ENCODE measurements at regions not wholly inside any gene's neighbourhood (a gene's known extent, or its start where the extent isn't known, plus 50 kb on each side); places are given as distances from the start of the nearest gene placed in this dataset.

DNA sequence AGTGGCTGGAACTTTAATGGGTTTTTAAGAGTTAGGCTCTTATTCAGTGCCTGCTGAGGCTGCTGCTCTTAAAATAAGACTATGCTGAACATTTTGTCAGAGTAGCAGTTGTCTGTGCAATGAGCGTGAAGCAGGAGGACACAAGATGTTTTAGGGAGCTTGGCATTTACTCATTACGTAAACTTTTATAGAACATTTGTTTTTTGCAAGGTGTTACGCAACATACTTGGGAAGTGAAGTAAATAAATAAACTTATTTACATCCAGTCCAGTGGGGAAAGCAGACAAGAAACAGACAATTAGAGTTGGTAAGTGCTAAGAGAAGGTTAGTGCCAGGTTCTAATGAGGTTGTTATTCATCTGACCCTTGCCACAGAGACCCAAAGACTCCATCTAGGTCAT lies 226.0 kb downstream of the HINT1 start:
- Histone ChIP-seq H3K4me1 (replicated peaks in 1 of 2; ENCODE audit: control insufficient read depth in 2 of 2, insufficient read depth in 2 of 2, low read length in 2 of 2) (no peaks in the 10 kb centered on the region), H3K36me3 (ENCODE audit: control insufficient read depth, insufficient read depth, low read length) (no peaks in the 10 kb centered on the region), H3K4me2 (ENCODE audit: insufficient read depth, low read length) (no peak overlapping the region), H3K79me2 (ENCODE audit: control insufficient read depth, insufficient read depth, low read length) (no peaks in the 10 kb centered on the region), H3K9me3 (replicated peaks; ENCODE audit: control insufficient read depth, insufficient read depth, low read depth, low read length) (no peaks in the 10 kb centered on the region), H3K27ac (ENCODE audit: extremely low read depth, low read depth, low read length) (no peak overlapping the region), H3K4me3 (no peak overlapping the region), H4K20me1 (replicated peaks; ENCODE audit: control insufficient read depth, insufficient read depth, low read length) (no peaks in the 10 kb centered on the region), H3K9ac (ENCODE audit: insufficient read depth in 1 of 2, low read depth in 2 of 2, low read length in 2 of 2) (no peak overlapping the region), H2AFZ (ENCODE audit: low read depth, low read length) (no peak overlapping the region), H3K27me3 (ENCODE audit: control insufficient read depth in 2 of 2, insufficient read depth in 2 of 2, low read length in 2 of 2) (no peaks in the 10 kb centered on the region), H3K9me1 (ENCODE audit: control insufficient read depth, insufficient read depth, low read length) (no peaks in the 10 kb centered on the region)
- WGBS (ENCODE audit: insufficient coverage, low coverage, missing lambda C conversion rate): 1% methylated on average over 3 of the region's 3 CpGs
- no peak for DNase-seq (ENCODE audit: extremely low read depth in 1 of 4, low spot score in 3 of 4)
- intact Hi-C loops (cut with micrococcal nuclease) (no loop called here), in situ Hi-C loops (cut with MboI) (no loop called here)
- ATAC-seq: no peak
- TF ChIP-seq MCM5 (IDR thresholded peaks at IDR 0.05; ENCODE audit: low read depth) (no peak), ZNF354B (CRISPR knock-in tag; IDR thresholded peaks at IDR 0.05) (no peak), CEBPB (tag; IDR thresholded peaks at IDR 0.05) (peak; percentile 62), CEBPG (CRISPR knock-in tag; IDR thresholded peaks at IDR 0.05) (no peak), CEBPG (tag; conservative IDR thresholded peaks at IDR 0.05 in 1 of 2, IDR thresholded peaks at IDR 0.05 in 1 of 2) (peak in 1 of 2 experiments; percentile 84; a peak in 2 of 4 replicates)
- POLR2A ChIA-PET: no interaction called here
- BruUV-seq (replicated peaks): no TSS peak
- CTCF ChIA-PET (ENCODE audit: low intra/inter-chr PET ratio): no interaction called here
- FAIRE-seq: no peak

DNA sequence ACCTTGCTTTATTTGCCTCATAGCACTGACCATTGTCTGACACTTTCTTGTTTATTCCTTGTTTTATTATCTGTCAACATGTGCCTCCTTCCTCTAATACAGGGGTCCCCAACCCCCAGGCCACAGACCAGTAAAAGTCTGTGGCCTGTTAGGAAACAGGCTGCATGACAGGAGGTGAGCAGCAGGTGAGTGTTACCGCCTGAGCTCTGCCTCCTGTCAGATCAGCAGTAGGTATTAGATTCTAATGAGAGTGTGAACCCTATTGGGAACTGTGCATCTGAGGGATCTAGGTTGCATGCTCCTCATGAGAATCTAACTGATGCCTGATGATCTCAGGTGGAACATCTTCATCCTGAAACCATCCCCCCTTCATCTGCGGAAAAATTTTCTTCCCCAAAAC lies 228.0 kb downstream of the HINT1 start:
- H3K9me3 ChIP-seq (replicated peaks; ENCODE audit: control insufficient read depth, insufficient read depth, low read depth, low read length): no peaks in the 10 kb centered on the region
- TF ChIP-seq ZNF133 (CRISPR knock-in tag; IDR thresholded peaks at IDR 0.05) (no peak), ZNF766 (CRISPR knock-in tag; conservative IDR thresholded peaks at IDR 0.05) (no peak), RBM39 (optimal IDR thresholded peaks at IDR 0.05; ENCODE audit: low read depth, low read length) (no peak), RBBP5 (IDR thresholded peaks at IDR 0.05; ENCODE audit: borderline replicate concordance, insufficient read depth, low read length, poor library complexity, severe bottlenecking) (no peak)
- TF ChIP-seq, protein P1, sequence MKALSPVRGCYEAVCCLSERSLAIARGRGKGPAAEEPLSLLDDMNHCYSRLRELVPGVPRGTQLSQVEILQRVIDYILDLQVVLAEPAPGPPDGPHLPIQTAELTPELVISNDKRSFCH (CRISPR knock-in tag; IDR thresholded peaks at IDR 0.05): no peak
- TF ChIP-seq, protein P1 (tag; IDR thresholded peaks at IDR 0.05): no peak
- TF ChIP-seq, protein P2, sequence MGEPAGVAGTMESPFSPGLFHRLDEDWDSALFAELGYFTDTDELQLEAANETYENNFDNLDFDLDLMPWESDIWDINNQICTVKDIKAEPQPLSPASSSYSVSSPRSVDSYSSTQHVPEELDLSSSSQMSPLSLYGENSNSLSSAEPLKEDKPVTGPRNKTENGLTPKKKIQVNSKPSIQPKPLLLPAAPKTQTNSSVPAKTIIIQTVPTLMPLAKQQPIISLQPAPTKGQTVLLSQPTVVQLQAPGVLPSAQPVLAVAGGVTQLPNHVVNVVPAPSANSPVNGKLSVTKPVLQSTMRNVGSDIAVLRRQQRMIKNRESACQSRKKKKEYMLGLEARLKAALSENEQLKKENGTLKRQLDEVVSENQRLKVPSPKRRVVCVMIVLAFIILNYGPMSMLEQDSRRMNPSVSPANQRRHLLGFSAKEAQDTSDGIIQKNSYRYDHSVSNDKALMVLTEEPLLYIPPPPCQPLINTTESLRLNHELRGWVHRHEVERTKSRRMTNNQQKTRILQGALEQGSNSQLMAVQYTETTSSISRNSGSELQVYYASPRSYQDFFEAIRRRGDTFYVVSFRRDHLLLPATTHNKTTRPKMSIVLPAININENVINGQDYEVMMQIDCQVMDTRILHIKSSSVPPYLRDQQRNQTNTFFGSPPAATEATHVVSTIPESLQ (CRISPR knock-in tag; IDR thresholded peaks at IDR 0.05): no peak
- no peak for FAIRE-seq
- no peak overlapping the region for H3K4me3 ChIP-seq
- H3K36me3 ChIP-seq (ENCODE audit: control insufficient read depth, insufficient read depth, low read length): no peaks in the 10 kb centered on the region
- H3K4me1 ChIP-seq (replicated peaks in 1 of 2; ENCODE audit: control insufficient read depth in 2 of 2, insufficient read depth in 2 of 2, low read length in 2 of 2): no peaks in the 10 kb centered on the region
- no peak for ATAC-seq
- no peak overlapping the region for H2AFZ ChIP-seq (ENCODE audit: low read depth, low read length)
- in situ Hi-C loops (cut with MboI): no loop called here
- DNase-seq (ENCODE audit: extremely low read depth in 1 of 4, low spot score in 3 of 4): no peak
- 0% methylated on average over 2 of the region's 2 CpGs for WGBS (ENCODE audit: insufficient coverage, low coverage, missing lambda C conversion rate)
- no TSS peak for BruUV-seq (replicated peaks)
- POLR2A ChIA-PET: no interaction called here
- intact Hi-C loops (cut with micrococcal nuclease): no loop called here
- no peaks in the 10 kb centered on the region for H4K20me1 ChIP-seq (replicated peaks; ENCODE audit: control insufficient read depth, insufficient read depth, low read length)
- no peak overlapping the region for H3K9ac ChIP-seq (ENCODE audit: insufficient read depth in 1 of 2, low read depth in 2 of 2, low read length in 2 of 2)
- no peaks in the 10 kb centered on the region for H3K27me3 ChIP-seq (ENCODE audit: control insufficient read depth in 2 of 2, insufficient read depth in 2 of 2, low read length in 2 of 2)
- no peaks in the 10 kb centered on the region for H3K79me2 ChIP-seq (ENCODE audit: control insufficient read depth, insufficient read depth, low read length)
- no peak overlapping the region for H3K27ac ChIP-seq (ENCODE audit: extremely low read depth, low read depth, low read length)
- CTCF ChIA-PET (ENCODE audit: low intra/inter-chr PET ratio): no interaction called here
- H3K4me2 ChIP-seq (ENCODE audit: insufficient read depth, low read length): no peak overlapping the region
- no peaks in the 10 kb centered on the region for H3K9me1 ChIP-seq (ENCODE audit: control insufficient read depth, insufficient read depth, low read length)
